H1 (cell line): ENCODE measurements at regions not wholly inside any gene's neighbourhood (a gene's known extent, or its start where the extent isn't known, plus 50 kb on each side); places are given as distances from the start of the nearest gene placed in this dataset.

Experiments used
- CTCF ChIA-PET: fragments of 300-600 bp; sonication (Branson Sonifier 250); formaldehyde crosslinking; loops from one replicate; lab custom pipeline; 2021; ENCODE audit not compliant: partially characterized antibody; lab: Charles Lee
- POLR2A ChIA-PET: fragments of 300-600 bp; sonication (Branson Sonifier 250); formaldehyde crosslinking; loops from one replicate; lab custom pipeline; 2021; ENCODE audit warnings: inconsistent platforms; ENCODE audit not compliant: partially characterized antibody; lab: Charles Lee
- DNase-seq, 2 experiments: peaks; one replicate each; pipeline versions ENCODE4 v3.0.0 to v3.0.0-alpha.2; 2010 to 2022; ENCODE audit warnings: low spot score in 2 of 2, low read depth in 1 of 2, mixed read lengths in 1 of 2
- FAIRE-seq: peaks from 2 replicates; lab custom pipeline; 2011; peaks lifted over from hg19 to GRCh38; lab: Jason Lieb, UNC
- H2AFZ ChIP-seq: 2 replicates; pipeline ENCODE4 v1.8.1; 2012; ENCODE audit warnings: low read length, inconsistent platforms
- H2AK5ac ChIP-seq: 2 replicates; pipeline ENCODE4 v1.6.1; 2013; ENCODE audit warnings: low read depth, low read length
- H2BK120ac ChIP-seq: replicated peaks from 2 replicates; pipeline ENCODE3; 2013; ENCODE audit warnings: low read depth, low read length, inconsistent platforms
- H2BK12ac ChIP-seq: 2 replicates; pipeline ENCODE4 v1.6.1; 2013; ENCODE audit warnings: low read depth, low read length
- H2BK15ac ChIP-seq: 2 replicates; pipeline ENCODE4 v1.6.1; 2013; ENCODE audit warnings: low read length
- H2BK20ac ChIP-seq: 2 replicates; pipeline ENCODE4 v1.6.1; 2013; ENCODE audit warnings: low read length
- H2BK5ac ChIP-seq: 2 replicates; pipeline ENCODE4 v1.6.1; 2013; ENCODE audit warnings: low read depth, low read length
- H3K14ac ChIP-seq: 2 replicates; pipeline ENCODE4 v1.6.1; 2013; ENCODE audit warnings: inconsistent platforms; ENCODE audit not compliant: insufficient read length
- H3K18ac ChIP-seq: 2 replicates; pipeline ENCODE4 v1.6.1; 2013; ENCODE audit warnings: low read length; ENCODE audit errors: extremely low read depth
- H3K23ac ChIP-seq: 2 replicates; pipeline ENCODE4 v1.6.1; 2013; ENCODE audit warnings: inconsistent platforms; ENCODE audit not compliant: insufficient read length
- H3K23me2 ChIP-seq: 2 replicates; pipeline ENCODE4 v1.6.1; 2013; ENCODE audit warnings: low read depth, low read length
- H3K27ac ChIP-seq: 2 replicates; pipeline ENCODE4 v1.6.1; 2011; ENCODE audit warnings: low read depth, low read length, inconsistent platforms
- H3K27me3 ChIP-seq, 4 experiments: replicated peaks in 1 of 4; 1 replicate in 1 of 4; 2 replicates in 3 of 4; pipeline versions ENCODE4 v1.6.1 to v1.8.1; 2011 to 2013; ENCODE audit warnings: low read length in 3 of 4, mild to moderate bottlenecking in 3 of 4, inconsistent platforms in 2 of 4, mixed read lengths in 2 of 4, moderate library complexity in 1 of 4; ENCODE audit not compliant: control insufficient read depth in 3 of 4, insufficient read depth in 3 of 4; ENCODE audit errors: extremely low read depth in 1 of 4
- H3K36me3 ChIP-seq, 4 experiments: 2 replicates each; pipeline versions ENCODE4 v1.6.1 to v1.8.1; 2011 to 2013; ENCODE audit warnings: mild to moderate bottlenecking in 4 of 4, low read length in 3 of 4, moderate library complexity in 2 of 4, control low read depth in 1 of 4, inconsistent platforms in 1 of 4; ENCODE audit not compliant: insufficient read depth in 4 of 4, control insufficient read depth in 2 of 4
- H3K4ac ChIP-seq: replicated peaks from 2 replicates; pipeline ENCODE3; 2013; ENCODE audit warnings: low read length, low read depth, mixed read lengths, inconsistent platforms; ENCODE audit not compliant: insufficient read length
- H3K4me1 ChIP-seq, 4 experiments: replicated peaks in 1 of 4; 1 replicate in 1 of 4; 2 replicates in 3 of 4; pipeline versions ENCODE4 v1.6.1 to v1.8.1; 2011 to 2013; ENCODE audit warnings: low read length in 3 of 4, inconsistent platforms in 2 of 4, mixed read lengths in 1 of 4; ENCODE audit not compliant: insufficient read depth in 4 of 4, control insufficient read depth in 3 of 4
- H3K4me2 ChIP-seq, 2 experiments: 2 replicates each; pipeline versions ENCODE4 v1.6.1 to v1.8.1; 2011 to 2013; ENCODE audit warnings: low read depth in 2 of 2, low read length in 2 of 2, control low read depth in 1 of 2, inconsistent platforms in 1 of 2, mild to moderate bottlenecking in 1 of 2; ENCODE audit not compliant: insufficient read depth in 1 of 2
- H3K4me3 ChIP-seq, 4 experiments: fragments of 200-600, 300-600 bp in 1 of 4; sonication (generic), shearing (Covaris generic), sonication (Bioruptor Twin) in 1 of 4; 2 replicates each; pipeline versions ENCODE4 v1.5.1 to v1.8.1; 2011 to 2016; ENCODE audit warnings: low read length in 4 of 4, low read depth in 3 of 4, control low read depth in 2 of 4, inconsistent platforms in 2 of 4, mild to moderate bottlenecking in 2 of 4, mixed read lengths in 1 of 4, moderate library complexity in 1 of 4; ENCODE audit not compliant: insufficient read depth in 2 of 4; ENCODE audit errors: extremely low read depth in 1 of 4
- H3K56ac ChIP-seq: replicated peaks from 2 replicates; pipeline ENCODE3; 2013; ENCODE audit warnings: low read depth, mild to moderate bottlenecking, mixed read lengths, low read length, inconsistent platforms; ENCODE audit not compliant: insufficient read length
- H3K79me1 ChIP-seq: 2 replicates; pipeline ENCODE4 v1.6.1; 2013; ENCODE audit warnings: low read depth, low read length, control low read depth
- H3K79me2 ChIP-seq, 2 experiments: 2 replicates each; pipeline versions ENCODE4 v1.6.1 to v1.8.1; 2012 to 2013; ENCODE audit warnings: low read length in 2 of 2, mild to moderate bottlenecking in 2 of 2, inconsistent platforms in 1 of 2; ENCODE audit not compliant: insufficient read depth in 2 of 2, control insufficient read depth in 1 of 2
- H3K9ac ChIP-seq, 4 experiments: replicated peaks in 1 of 4; 1 replicate in 1 of 4; 2 replicates in 3 of 4; pipeline versions ENCODE4 v1.6.1 to v1.8.1; 2011 to 2013; ENCODE audit warnings: low read depth in 3 of 4, low read length in 3 of 4, control low read depth in 2 of 4, mild to moderate bottlenecking in 2 of 4, moderate library complexity in 2 of 4, inconsistent platforms in 1 of 4; ENCODE audit errors: extremely low read depth in 1 of 4
- H3K9me3 ChIP-seq, 2 experiments: 2 replicates each; pipeline versions ENCODE4 v1.6.1 to v1.8.1; 2012 to 2013; ENCODE audit warnings: mild to moderate bottlenecking in 2 of 2, moderate library complexity in 2 of 2, control low read depth in 1 of 2, inconsistent platforms in 1 of 2, low read depth in 1 of 2, low read length in 1 of 2, mixed read lengths in 1 of 2; ENCODE audit not compliant: insufficient read depth in 2 of 2
- H4K20me1 ChIP-seq, 2 experiments: replicated peaks in 1 of 2; 2 replicates each; pipeline versions ENCODE3 to v1.8.1; 2011 to 2013; ENCODE audit warnings: inconsistent platforms in 2 of 2, low read length in 2 of 2, mild to moderate bottlenecking in 1 of 2; ENCODE audit not compliant: insufficient read depth in 2 of 2, control insufficient read depth in 1 of 2
- H4K5ac ChIP-seq: 2 replicates; pipeline ENCODE4 v1.6.1; 2013; ENCODE audit warnings: low read length, low read depth, mixed read lengths, inconsistent platforms; ENCODE audit not compliant: insufficient read length
- H4K8ac ChIP-seq: 2 replicates; pipeline ENCODE4 v1.8.0; 2013; ENCODE audit warnings: mild to moderate bottlenecking, moderate library complexity, low read length, inconsistent platforms; ENCODE audit not compliant: insufficient read depth; ENCODE audit errors: extremely low read depth
- H4K91ac ChIP-seq: replicated peaks from 2 replicates; pipeline ENCODE3; 2013; ENCODE audit warnings: low read length, mixed read lengths, inconsistent platforms; ENCODE audit not compliant: insufficient read length
- BRCA1 ChIP-seq: IDR thresholded peaks from 2 replicates; pipeline ENCODE4 v1.6.1; 2012; ENCODE audit warnings: low read depth, low read length, improper control_type of control experiment
- CBX5 ChIP-seq: fragments of 300-800, 300-1000 bp; sonication (generic); IDR thresholded peaks from 2 replicates; pipeline ENCODE4 v1.7.1; 2016; ENCODE audit warnings: antibody characterized with exemption, low read length, low read depth
- EZH2 ChIP-seq: fragments of 200-600 bp; sonication (generic); IDR thresholded peaks from 2 replicates; pipeline ENCODE4 v1.7.1; 2012; ENCODE audit warnings: low read depth, mild to moderate bottlenecking, moderate library complexity, low read length, inconsistent platforms; ENCODE audit not compliant: severe bottlenecking
- JUN ChIP-seq: IDR thresholded peaks from 2 replicates; pipeline ENCODE4 v1.6.1; 2011; ENCODE audit warnings: low read depth, mild to moderate bottlenecking, improper control_type of control experiment, low read length
- POLR2A ChIP-seq, 2 experiments: IDR thresholded peaks; 1 replicate in 1 of 2; 2 replicates in 1 of 2; pipeline ENCODE4 v1.6.1; 2011; ENCODE audit warnings: low read depth in 2 of 2, low read length in 2 of 2, mild to moderate bottlenecking in 2 of 2; ENCODE audit errors: control extremely low read depth in 1 of 2
- SIRT6 ChIP-seq: IDR thresholded peaks from one replicate; pipeline ENCODE4 v1.7.1; 2012; ENCODE audit warnings: low read length, inconsistent platforms
- WGBS, 2 experiments: shearing (Covaris generic) in 1 of 2; methylation state at CpG; one replicate each; pipeline versions ENCODE4 v1.1.6 to v1.1.7; 2013 to 2015; ENCODE audit warnings: low lambda C conversion rate in 2 of 2, mixed read lengths in 2 of 2, inconsistent platforms in 1 of 2, low coverage in 1 of 2, missing lambda C conversion rate in 1 of 2; ENCODE audit not compliant: insufficient replicate concordance in 2 of 2, insufficient coverage in 1 of 2, insufficient read length in 1 of 2; ENCODE audit errors: extremely low coverage in 1 of 2, missing lambda C conversion rate in 1 of 2; 5-methylcytosine and 5-hydroxymethylcytosine counted together
- TF ChIP-seq, protein P1 (sequence below): IDR thresholded peaks from 2 replicates; pipeline ENCODE4 v1.6.1; 2012; ENCODE audit warnings: inconsistent platforms

DNA sequence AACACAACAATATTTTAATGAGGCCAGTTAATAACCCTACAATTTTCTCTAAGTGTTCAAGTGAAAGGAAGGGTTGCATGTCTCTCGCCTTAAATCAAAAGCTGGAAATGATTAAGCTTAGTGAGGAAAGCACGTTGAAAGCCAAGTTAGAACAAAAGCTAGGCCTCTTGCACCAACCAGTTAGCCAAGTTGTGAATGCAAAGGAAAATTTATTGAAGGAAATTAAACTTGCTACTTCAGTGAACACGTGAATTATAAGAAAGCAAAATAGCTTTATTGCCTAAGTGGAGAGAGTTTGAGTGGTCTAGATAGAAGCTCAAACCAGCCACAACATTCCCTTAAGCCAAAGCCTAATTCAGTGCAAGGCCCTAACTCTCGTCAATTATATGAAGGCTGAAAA is 135.6 kb downstream of the DUSP10 start:
- H3K27me3 ChIP-seq, result no peaks in the 10 kb centered on the region
- no peaks in the 10 kb centered on the region for H3K4me1 ChIP-seq
- H2AFZ ChIP-seq, result no peak overlapping the region
- H2AK5ac ChIP-seq, result no peak overlapping the region
- H4K8ac ChIP-seq, result no peak overlapping the region
- H3K79me1 ChIP-seq, result no peaks in the 10 kb centered on the region
- no peak overlapping the region for H3K18ac ChIP-seq
- H2BK5ac ChIP-seq, result no peak overlapping the region
- no peaks in the 10 kb centered on the region for H3K9me3 ChIP-seq
- H3K23me2 ChIP-seq, result no peaks in the 10 kb centered on the region
- no peak for DNase-seq
- no peak overlapping the region for H3K9ac ChIP-seq
- no peak for FAIRE-seq
- H3K79me2 ChIP-seq, result no peaks in the 10 kb centered on the region
- no peak overlapping the region for H3K56ac ChIP-seq
- no peak overlapping the region for H2BK120ac ChIP-seq
- H4K20me1 ChIP-seq, result no peaks in the 10 kb centered on the region
- no peak overlapping the region for H2BK12ac ChIP-seq
- H2BK20ac ChIP-seq, result no peak overlapping the region
- POLR2A ChIA-PET, result no interaction called here
- H2BK15ac ChIP-seq, result no peak overlapping the region
- H4K91ac ChIP-seq, result no peak overlapping the region
- no peak overlapping the region for H3K27ac ChIP-seq
- H3K14ac ChIP-seq, result no peak overlapping the region
- H4K5ac ChIP-seq, result no peak overlapping the region
- H3K36me3 ChIP-seq, result no peaks in the 10 kb centered on the region
- CTCF ChIA-PET, result interaction anchor here (0.6 to 1.4 kb wide), 3 partner anchors 11 to 415 kb away, joined by 3 to 4 read pairs (median 3); no protein-coding TSS in a partner anchor
- H3K4me2 ChIP-seq, result no peak overlapping the region
- no peak overlapping the region for H3K4ac ChIP-seq
- WGBS, 2 experiments, result 92% methylated on average over 4 of the region's 4 CpGs; no CpG with 5 or more reads in 1 of the 2 experiments
- H3K23ac ChIP-seq, result no peak overlapping the region
- TF ChIP-seq CBX5 (no peak), BRCA1 (no peak), JUN (no peak), EZH2 (no peak), POLR2A (IDR thresholded peaks at IDR 0.05; ENCODE audit: control extremely low read depth in 1 of 2, low read depth in 2 of 2, low read length in 2 of 2) (no peak), SIRT6 (no peak)
- TF ChIP-seq, protein P1, sequence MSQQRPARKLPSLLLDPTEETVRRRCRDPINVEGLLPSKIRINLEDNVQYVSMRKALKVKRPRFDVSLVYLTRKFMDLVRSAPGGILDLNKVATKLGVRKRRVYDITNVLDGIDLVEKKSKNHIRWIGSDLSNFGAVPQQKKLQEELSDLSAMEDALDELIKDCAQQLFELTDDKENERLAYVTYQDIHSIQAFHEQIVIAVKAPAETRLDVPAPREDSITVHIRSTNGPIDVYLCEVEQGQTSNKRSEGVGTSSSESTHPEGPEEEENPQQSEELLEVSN, result no peak
- H3K4me3 ChIP-seq, result no peak overlapping the region
